Osteocyte (in vitro differentiated cells): ENCODE measurements at regions not wholly inside any gene's neighbourhood (a gene's known extent, or its start where the extent isn't known, plus 50 kb on each side); places are given as distances from the start of the nearest gene placed in this dataset.
"Not testable (repeated sequence)": the region's sequence is repeated elsewhere in the genome, so short reads cannot be mapped to it uniquely, and the experiment has no call there.

ENCODE experiments used
- DNase-seq: peaks from one replicate; pipeline ENCODE4 v3.0.0; 2021; ENCODE audit warnings: mixed read lengths; ENCODE audit not compliant: unreplicated experiment; ENCODE audit errors: extremely low spot score
- H3K27ac Mint-ChIP-seq: one replicate; pipeline ENCODE4 v1.8.0; 2021; ENCODE audit warnings: mild to moderate bottlenecking, mixed read lengths; ENCODE audit not compliant: unreplicated experiment
- H3K27me3 Mint-ChIP-seq: one replicate; pipeline ENCODE4 v1.8.0; 2021; ENCODE audit warnings: mixed read lengths; ENCODE audit not compliant: unreplicated experiment
- H3K36me3 Mint-ChIP-seq: one replicate; pipeline ENCODE4 v1.8.0; 2021; ENCODE audit warnings: mixed read lengths; ENCODE audit not compliant: unreplicated experiment
- H3K4me1 Mint-ChIP-seq: one replicate; pipeline ENCODE4 v1.8.0; 2021; ENCODE audit warnings: mixed read lengths; ENCODE audit not compliant: unreplicated experiment
- H3K4me3 Mint-ChIP-seq: one replicate; pipeline ENCODE4 v1.8.0; 2021; ENCODE audit warnings: mild to moderate bottlenecking, moderate library complexity, mixed read lengths; ENCODE audit not compliant: unreplicated experiment
- H3K9me3 Mint-ChIP-seq: one replicate; pipeline ENCODE4 v1.8.0; 2021; ENCODE audit warnings: mixed read lengths; ENCODE audit not compliant: unreplicated experiment
- CTCF ChIP-seq: fragments of 200-600 bp; sonication (generic); IDR thresholded peaks from 2 replicates; pipeline ENCODE4 v1.5.0; 2021; ENCODE audit warnings: antibody characterized with exemption, mild to moderate bottlenecking, moderate library complexity

- H3K9me3 Mint-ChIP-seq = no peaks in the 10 kb centered on the region
- no peaks in the 10 kb centered on the region for H3K4me1 Mint-ChIP-seq
- DNase-seq = peak; percentile 49
- no peaks in the 10 kb centered on the region for H3K36me3 Mint-ChIP-seq
- H3K27ac Mint-ChIP-seq = no peak overlapping the region
- H3K27me3 Mint-ChIP-seq = peaks cover 56% of the 10 kb centered on the region
- H3K4me3 Mint-ChIP-seq = no peak overlapping the region
- TF ChIP-seq CTCF = no peak
These were observed 119.6 kb downstream of the VPREB1 start for GRCh38 chr22:22364207-22364606.

- Mint-ChIP-seq H3K4me1 (no peaks in the 10 kb centered on the region), H3K9me3 (no peaks in the 10 kb centered on the region), H3K4me3 (no peak overlapping the region), H3K36me3 (no peaks in the 10 kb centered on the region), H3K27ac (no peak overlapping the region), H3K27me3 (peaks cover 53% of the 10 kb centered on the region)
- TF ChIP-seq CTCF = no peak
- no peak for DNase-seq
These were observed 122.0 kb downstream of the VPREB1 start for GRCh38 chr22:22366537-22366936.

GRCh38 chr22:22368516-22368915, 123.9 kb downstream of the VPREB1 start:
- peaks cover 59% of the 10 kb centered on the region for H3K27me3 Mint-ChIP-seq
- TF ChIP-seq CTCF = no peak

GRCh38 chr22:22369219-22369963, 124.8 kb downstream of the VPREB1 start:
- not testable (repeated sequence) for H3K4me1 Mint-ChIP-seq, H3K4me3 Mint-ChIP-seq, H3K27ac Mint-ChIP-seq, H3K9me3 Mint-ChIP-seq, H3K36me3 Mint-ChIP-seq
- peaks cover 60% of the 10 kb centered on the region for H3K27me3 Mint-ChIP-seq
- DNase-seq = peak; percentile 44

More at GRCh38 chr22:22368516-22368915, 123.9 kb downstream of the VPREB1 start:
- H3K36me3 Mint-ChIP-seq = no peaks in the 10 kb centered on the region
- H3K4me1 Mint-ChIP-seq = no peaks in the 10 kb centered on the region
- no peaks in the 10 kb centered on the region for H3K9me3 Mint-ChIP-seq
- no peak overlapping the region for H3K27ac Mint-ChIP-seq
- peak; percentile 34 for DNase-seq
- H3K4me3 Mint-ChIP-seq = no peak overlapping the region

GRCh38 chr22:22369964-22370270, 125.3 kb downstream of the VPREB1 start:
- TF ChIP-seq CTCF = no peak
- Mint-ChIP-seq H3K4me1 (no peaks in the 10 kb centered on the region), H3K4me3 (no peak overlapping the region), H3K27me3 (peaks cover 60% of the 10 kb centered on the region), H3K9me3 (no peaks in the 10 kb centered on the region), H3K27ac (no peak overlapping the region), H3K36me3 (no peaks in the 10 kb centered on the region)
- DNase-seq = peak; percentile 73
